Testis (tissue), 2 donors: ENCODE measurements at regions not wholly inside any gene's neighbourhood (a gene's known extent, or its start where the extent isn't known, plus 50 kb on each side); places are given as distances from the start of the nearest gene placed in this dataset.

ENCODE experiments used
- POLR2A ChIP-seq: fragments of 450-650 bp; IDR thresholded peaks from one replicate; pipeline ENCODE4 v1.6.1; 2017; ENCODE audit warnings: antibody characterized with exemption, mild to moderate bottlenecking, moderate library complexity
- TF ChIP-seq, protein P1 (sequence below), 3 experiments: fragments of 450-650 bp in 2 of 3; fragments of 200-600 bp in 1 of 3; sonication (generic) in 1 of 3; IDR thresholded peaks; one replicate each; pipeline ENCODE4 v1.5.1; 2016 to 2019; ENCODE audit warnings: antibody characterized with exemption in 3 of 3, mild to moderate bottlenecking in 2 of 3, moderate library complexity in 1 of 3

DNA sequence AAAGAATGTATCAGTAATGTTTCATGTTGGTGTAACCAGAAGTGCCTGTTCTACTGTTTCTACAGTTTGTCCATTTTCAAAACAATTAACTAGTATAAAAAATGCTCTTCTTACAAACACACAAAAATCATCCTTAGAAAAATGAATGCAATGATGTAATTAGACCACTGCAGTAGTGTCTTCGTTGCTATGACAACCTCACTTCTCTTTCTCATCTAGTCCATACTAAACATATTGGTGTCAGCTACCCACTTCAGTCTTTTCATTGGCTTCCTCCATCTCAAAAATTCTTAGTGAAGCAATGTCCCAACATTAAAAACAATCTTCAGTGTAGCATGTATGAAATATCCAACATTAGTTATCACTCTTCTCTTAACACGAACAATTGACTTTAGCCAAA, 1265.8 kb downstream of the REEP3 start:
- TF ChIP-seq, protein P1, sequence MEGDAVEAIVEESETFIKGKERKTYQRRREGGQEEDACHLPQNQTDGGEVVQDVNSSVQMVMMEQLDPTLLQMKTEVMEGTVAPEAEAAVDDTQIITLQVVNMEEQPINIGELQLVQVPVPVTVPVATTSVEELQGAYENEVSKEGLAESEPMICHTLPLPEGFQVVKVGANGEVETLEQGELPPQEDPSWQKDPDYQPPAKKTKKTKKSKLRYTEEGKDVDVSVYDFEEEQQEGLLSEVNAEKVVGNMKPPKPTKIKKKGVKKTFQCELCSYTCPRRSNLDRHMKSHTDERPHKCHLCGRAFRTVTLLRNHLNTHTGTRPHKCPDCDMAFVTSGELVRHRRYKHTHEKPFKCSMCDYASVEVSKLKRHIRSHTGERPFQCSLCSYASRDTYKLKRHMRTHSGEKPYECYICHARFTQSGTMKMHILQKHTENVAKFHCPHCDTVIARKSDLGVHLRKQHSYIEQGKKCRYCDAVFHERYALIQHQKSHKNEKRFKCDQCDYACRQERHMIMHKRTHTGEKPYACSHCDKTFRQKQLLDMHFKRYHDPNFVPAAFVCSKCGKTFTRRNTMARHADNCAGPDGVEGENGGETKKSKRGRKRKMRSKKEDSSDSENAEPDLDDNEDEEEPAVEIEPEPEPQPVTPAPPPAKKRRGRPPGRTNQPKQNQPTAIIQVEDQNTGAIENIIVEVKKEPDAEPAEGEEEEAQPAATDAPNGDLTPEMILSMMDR (IDR thresholded peaks at IDR 0.05): no peak
- TF ChIP-seq POLR2A: no peak
